GM21528 (cell line): ENCODE measurements at regions not wholly inside any gene's neighbourhood (a gene's known extent, or its start where the extent isn't known, plus 50 kb on each side); places are given as distances from the start of the nearest gene placed in this dataset.

Experiments
- ATAC-seq: cut with Tn5 transposase; IDR thresholded peaks from one replicate; pipeline ENCODE4 v1.9.1; 2021; ENCODE audit warnings: mild to moderate bottlenecking, moderate library complexity; ENCODE audit not compliant: unreplicated experiment, low FRiP score

DNA sequence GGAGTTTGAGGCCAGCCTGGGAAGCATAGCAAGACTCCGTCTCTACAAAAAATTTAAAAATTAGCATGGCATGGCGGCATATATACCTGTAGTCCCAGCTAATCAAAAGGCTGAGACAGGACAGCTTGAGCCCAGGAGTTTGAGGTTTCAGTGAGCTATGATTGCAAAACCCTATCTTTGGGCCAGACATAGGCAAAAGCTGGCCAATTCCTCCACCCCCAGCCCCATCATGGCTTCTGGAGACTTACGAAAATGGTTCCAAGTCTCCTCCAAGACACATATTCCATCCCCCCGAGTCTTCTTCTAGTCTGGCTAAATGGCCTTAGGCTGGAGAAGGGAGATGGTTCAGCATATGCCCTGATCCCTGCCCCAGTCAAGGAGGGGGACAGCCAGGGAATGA lies 172.8 kb upstream of the HAAO start:
- ATAC-seq, result no peak

DNA sequence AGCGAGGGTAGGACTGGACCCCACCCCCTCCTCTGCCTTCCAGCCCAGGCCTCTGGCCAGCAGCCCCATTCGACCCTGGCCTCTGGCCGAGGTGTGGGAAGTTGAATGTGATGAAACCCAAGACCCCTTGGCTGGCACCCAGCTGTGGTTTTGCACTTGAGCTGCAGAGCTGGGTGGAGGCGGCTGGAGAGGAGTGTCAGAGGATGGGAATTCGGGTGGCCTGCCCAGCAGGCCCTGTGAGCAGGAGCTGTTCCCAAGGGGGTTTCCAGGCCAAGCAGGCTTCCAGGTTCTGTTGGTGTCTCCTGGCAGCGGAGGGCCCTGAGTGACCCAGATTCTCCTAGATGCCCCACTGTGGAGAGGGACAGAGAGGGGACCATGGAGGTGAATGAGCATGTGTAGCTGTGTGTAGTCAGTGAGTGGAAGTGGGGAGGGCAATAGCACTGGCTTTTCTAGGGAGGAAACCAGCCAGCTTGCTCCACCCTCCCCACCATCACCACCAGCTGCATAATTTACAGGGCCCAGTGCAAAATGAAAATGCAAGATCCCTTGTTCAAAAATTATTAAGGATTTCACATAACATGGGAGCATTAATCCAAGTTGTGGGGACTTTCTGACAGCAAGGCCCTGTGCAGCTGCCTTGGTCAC lies 172.2 kb upstream of the HAAO start:
- ATAC-seq, result no peak

DNA sequence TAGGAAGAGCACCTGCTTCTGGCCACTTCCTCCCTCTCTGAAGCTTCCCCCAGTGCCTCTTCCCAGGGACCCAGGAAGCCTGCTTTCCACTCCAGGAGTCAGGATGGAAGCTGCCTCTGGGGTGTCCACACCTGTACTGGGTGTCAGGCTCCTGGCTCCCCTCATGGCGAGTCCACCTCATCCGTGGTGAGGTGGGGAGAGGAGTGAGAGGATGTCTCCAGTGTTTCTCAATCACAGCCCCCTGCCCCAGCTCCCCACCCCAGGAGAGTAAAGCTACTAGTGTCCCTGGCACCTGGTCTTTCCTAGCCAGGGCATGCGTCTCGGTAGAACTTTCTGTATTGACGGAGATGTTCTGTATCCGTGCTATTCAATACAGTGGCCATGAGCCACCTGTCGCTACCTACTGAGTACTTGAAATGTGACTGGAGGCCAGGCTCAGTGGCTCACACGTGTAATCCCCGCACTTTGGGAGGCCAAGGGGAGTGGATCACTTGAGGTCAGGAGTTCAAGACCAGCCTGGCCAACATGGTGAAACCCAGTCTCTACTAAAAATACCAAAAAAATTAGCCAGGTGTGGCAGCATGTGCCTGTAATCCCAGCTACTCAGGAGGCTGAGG lies 171.2 kb upstream of the HAAO start:
- no peak for ATAC-seq

DNA sequence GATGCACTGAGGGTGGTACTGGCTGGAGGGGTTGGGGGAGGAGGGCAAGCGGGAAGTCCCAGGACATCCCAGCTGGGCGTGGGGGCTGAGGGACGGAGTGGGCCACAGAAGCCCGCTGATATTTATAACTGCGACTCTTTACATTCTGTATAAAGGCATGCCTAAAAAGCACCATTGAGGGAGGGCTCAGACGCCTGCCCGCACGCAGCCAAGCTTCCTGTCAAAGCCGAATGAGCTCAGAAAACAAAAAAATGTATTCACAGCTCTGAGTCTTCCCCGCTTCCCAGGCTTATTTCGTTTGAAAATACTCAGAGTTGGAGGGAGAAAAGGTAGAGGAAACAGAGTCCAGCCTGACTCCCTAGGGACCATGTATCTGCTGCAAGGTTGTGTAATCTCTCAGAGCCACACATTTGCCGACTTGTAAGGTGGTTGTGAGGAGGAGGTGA lies 170.1 kb upstream of the HAAO start:
- no peak for ATAC-seq

DNA sequence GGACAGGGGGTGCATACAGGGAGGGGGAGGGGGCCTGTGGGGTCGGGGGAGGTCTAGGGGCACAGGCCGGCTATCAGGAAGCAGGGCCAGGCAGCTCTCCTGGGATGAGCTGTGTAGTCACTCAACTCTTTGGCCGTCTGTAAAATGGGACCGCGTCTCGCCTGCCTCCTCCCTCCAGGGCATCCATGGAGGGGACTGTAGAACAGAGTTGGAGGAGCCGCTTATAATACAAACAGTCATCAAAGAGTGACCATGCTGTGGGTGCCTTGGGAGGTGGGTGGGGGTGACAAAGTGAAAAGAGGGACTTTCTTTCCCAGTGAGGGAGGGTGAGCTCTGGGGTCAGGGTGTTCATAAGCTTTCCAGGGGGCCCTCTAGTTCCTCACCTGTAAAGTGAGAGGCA lies 169.6 kb upstream of the HAAO start:
- no peak for ATAC-seq

DNA sequence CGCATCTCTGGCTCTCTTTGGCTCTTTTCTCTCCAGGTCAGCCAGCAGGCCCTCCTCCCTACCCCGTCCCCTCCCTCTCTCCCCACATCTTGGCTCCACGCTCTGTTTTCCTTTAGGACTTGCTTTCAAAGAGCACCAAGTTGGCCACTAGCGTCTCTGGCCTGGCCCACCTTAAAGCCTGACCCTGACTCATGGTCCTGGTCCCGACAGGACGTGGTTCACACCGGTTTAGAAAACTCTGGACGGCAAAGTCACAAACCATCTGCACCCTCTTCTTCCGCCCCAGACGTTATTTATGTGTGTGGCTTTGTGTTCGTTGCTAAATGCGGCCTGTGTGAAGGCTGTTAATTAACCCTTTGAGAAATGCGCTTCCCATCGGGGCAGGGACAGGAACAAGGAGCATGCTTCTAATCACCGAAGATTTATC lies 169.0 kb upstream of the HAAO start:
- no peak for ATAC-seq

DNA sequence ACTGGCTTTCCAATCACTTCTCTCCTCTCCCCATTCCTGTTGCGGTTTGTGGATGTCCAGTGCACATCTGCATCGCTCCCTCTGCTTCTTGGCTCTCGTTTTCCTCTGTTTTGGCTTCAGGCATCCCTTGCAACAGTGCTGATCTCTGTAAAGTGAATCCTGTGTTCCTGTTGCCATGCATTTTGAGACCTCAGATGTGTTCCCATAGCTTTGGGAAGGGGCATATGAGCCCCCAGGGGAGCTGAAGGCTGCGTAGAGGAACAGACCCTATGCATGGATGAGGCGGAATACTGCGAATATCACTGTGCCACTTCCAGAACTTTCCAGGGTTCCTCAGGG lies 168.4 kb upstream of the HAAO start:
- no peak for ATAC-seq

DNA sequence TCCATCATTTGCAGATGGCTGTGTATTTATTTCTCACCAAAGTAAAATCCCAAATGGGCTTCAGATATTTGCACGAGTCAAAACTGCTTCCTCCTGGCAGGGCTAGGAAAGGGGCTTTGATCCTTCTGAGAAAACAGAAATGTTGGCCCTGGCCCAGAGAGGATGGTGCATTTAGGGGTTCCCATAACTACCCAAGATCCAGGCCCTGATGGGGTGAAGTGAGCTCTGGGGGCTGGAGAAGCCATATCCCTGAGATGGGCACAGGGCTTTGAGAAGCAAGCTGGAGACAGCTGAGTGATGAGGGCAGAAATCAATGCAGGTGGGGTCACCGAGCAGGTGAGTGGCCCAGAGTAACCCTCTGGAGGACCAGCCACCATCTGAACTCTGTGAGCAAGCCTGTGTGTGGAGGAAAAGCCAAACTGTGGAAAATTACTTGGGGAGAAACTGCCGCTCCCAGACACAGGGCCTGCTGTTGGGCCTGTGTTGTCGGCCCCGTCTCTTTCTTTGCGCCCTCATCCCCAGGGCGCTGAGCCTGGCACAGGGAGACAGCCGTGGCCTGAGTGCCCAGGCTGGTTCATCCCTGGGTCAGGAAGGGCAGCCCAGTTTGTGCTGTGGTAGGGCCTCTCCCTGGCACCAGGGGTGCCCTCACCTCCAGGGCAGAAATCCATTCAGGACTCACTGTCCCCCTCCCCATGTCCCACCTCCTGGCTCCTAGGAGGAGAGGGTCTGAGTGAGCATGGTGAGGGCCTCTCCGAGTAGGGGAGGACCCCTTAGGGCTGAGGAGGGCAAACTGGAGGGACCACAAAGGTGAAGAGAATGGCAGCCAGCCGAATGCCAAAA lies 167.8 kb upstream of the HAAO start:
- no peak for ATAC-seq

DNA sequence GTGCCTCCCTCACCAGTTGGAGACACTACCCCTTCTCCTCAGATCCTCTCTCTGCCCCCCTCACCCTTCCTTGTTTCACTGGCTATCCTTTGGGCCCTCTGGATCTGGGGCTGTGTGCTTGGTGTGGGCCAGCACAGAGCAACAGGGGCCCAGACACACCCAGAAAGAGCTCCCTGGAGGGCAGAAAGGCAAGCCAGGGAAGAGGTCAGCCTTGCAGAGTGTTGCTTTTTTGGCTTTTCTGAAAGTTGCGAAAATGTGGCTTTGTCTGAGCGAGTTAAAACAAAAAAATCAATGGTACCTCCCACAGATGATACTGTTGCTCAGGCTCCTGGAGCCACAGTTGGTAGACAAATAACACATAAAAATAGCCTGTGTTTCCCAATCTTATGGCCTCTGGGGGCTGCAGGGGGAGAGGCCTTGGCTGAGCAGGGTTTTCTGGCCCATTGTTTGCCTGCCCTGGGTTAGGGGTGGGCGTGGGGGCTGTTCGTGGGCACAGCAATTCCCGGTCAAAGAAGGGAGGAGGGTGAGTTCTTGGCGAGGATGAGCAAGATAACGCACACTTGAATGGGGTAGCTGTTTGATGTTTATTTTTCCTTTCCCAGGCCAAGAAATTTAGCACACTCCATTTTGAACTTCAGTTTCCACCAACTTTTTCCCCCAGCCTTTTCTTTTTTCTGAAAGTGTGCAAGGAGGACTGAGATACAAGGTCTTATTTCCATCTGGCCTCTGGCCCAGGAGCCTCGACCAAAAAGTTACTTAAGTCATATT lies 167.0 kb upstream of the HAAO start:
- no peak for ATAC-seq

DNA sequence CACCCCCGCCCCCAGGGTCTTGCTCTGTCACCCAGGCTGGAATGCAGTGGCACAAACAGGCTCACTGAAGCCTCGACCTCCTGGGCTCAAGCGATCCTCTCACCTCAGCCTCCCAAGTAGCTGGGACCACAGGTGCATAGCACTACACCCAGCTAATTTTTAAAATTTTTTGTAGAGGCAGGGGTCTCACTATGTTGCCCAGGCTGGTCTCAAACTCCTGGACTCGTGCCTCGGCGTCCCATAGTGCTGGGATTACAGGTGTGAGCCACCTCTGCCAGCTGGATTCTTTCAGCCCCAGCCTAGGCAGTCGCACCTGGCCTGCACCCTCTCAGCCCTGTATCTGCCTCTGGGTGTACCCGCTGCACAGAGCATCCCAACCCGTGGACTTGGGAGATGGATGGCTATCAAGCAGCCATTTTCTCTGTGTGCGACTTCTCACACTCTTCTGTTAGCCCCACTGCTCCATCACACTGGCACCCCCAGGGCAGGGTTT lies 166.4 kb upstream of the HAAO start:
- ATAC-seq, result no peak

DNA sequence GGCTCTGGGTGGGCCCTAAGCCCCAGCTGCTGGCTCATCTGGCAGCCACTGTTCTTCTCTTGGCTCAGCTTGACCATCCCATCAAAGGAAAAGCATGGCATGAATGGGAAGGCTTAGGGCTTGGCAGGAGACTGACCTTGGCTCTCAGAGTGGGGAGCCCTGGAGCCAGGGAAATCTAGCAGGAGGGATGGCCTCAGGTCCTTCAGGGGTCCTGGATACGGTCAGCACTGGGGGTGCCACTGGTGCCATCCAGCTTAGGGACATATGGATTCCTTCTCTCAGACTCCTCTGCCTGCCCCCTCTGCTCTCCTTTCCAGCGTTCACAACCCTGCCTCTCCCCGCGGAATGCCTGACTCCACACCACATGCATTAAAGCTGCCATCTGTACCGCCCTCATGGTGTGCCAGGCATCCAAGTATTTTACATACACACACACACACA lies 165.5 kb upstream of the HAAO start:
- no peak for ATAC-seq

DNA sequence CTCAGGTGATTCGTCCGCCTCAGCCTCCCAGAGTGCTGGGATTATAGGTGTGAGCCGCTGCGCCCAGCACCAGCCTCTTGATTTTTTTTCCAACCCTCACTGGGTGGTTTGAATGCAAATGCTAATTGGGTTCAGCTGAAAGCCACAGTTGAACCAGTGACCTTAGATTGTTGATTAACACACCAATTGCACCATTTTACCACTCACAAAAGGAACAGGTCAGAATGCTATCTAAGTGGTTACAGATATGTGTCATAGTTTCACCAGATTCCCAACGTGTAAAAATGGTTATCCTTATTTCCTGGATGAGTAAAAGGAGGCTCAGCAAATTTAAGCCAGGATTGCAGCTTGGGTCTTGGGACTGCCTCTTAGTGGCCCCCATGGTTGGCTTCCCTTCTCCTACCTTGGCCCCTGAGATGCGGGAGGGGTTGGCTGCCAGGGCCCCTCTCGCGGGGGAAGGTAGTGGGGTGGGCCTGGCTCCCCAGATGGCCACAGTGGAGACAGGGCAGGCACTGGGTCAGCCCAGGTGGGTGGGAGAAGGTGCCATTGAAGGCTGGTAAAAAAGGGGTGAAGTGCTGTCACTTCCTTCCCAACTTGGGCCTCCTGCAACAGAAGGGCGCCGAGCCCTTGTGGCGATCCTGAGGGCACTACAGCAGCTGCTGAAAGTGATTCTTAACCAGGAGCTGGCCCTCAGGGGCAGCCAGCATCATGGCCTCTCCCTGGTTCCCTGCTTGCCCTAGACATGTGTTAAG lies 164.9 kb upstream of the HAAO start:
- no peak for ATAC-seq

DNA sequence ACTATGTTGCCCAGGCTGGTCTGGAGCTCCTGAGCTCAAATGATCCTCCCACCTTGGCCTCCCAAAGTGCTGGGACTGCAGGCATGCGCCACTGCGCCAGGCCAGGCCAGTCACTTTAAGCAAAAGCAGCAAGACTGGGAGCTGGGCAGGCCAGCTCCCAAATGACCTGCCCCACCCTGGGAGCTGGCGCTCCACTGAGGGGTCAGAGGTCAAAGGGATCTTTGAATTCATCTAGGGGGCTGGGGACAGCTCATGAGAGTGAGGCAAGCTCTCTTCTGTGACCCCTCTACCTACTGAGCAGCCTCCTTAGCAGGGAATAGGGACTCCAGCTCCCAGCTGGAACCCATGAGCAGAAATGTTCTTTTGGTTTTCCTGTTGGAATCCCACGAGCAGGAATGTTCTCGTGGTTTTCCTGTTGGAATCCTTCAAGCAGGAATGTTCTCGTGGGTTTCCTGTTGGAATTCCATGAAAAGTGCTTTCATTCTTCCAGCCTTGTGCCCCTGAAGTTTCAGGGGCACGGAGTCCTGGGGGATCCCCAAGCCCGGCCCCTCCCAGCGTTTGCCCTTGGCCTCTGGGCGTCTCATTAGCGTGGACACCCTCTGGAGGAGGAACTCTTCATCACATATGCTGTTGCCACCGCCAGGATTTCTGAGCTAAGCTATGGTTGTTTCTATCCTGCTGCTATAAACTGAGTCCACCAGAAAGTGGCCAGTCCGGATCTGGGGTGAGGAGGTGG lies 162.0 kb upstream of the HAAO start:
- ATAC-seq, result no peak

DNA sequence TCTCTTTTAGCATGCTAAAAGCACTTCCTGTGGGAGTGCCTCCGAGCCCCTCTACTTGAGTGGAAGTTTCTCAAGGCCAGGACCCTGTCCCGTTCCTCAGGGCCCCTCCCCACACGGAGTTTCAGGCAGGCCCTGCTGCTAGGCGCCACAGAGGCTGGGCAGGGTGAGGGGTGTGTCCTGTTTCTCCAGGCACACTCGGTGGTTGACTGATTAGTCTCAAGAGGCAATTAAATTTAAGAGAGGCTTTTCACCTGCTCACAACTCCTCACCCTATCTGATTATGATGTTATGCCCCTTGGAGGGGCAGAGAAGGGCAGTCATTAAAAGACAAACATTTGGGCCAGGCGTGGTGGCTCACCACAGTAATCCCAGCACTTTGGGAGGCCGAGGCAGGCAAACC lies 160.8 kb upstream of the HAAO start:
- no peak for ATAC-seq

DNA sequence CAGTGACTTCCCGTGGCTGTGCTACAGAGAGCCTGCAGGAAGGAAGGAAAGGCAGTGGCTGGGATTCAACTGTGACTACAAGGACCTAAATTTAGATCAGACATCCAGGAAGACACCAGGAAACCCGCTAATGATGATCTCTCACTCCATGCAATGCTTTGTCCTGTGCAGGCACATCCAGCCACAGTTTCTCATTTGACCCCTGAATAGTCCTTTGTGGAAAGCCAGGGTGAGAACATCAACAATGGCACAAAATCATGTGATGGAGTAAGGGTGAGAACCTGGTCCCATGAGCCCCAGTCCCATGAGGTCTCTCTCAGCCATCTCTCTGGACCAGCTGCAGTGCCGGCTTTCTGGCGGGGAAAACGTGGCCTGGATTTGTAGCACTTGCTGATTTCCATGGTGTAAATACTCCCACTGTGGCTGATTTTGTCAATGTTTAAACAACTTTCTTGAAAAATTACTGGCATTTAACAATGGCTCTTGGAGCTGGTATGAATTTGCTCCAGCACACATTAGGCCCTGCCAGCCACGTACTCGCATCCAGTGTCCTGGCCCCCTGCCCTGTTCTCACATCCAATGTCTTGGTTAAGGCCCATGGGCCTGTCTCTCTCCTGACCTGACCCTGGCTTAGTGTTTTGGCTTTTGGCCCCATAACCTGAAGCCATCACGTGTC lies 159.0 kb upstream of the HAAO start:
- ATAC-seq, result no peak

DNA sequence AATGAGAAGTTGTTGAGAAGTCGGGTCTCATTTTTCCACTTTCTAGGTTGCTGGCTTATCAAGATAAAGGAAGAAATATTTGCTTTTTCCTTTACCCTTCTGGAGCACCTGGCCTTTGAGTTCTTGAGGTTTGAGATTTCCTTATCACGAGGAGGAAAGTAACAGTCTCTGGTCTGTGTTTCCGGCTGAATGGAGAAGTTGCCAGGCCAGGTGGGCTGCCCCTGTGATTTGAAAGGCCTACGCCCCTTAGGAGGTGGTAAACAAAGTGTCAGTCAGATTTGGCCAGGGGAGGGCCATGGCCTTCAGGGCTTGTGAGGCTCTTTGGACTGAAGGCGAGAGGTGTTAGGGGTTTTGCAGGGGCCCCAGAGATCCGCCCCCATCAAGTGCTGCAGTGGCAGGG lies 156.7 kb upstream of the HAAO start:
- no peak for ATAC-seq

DNA sequence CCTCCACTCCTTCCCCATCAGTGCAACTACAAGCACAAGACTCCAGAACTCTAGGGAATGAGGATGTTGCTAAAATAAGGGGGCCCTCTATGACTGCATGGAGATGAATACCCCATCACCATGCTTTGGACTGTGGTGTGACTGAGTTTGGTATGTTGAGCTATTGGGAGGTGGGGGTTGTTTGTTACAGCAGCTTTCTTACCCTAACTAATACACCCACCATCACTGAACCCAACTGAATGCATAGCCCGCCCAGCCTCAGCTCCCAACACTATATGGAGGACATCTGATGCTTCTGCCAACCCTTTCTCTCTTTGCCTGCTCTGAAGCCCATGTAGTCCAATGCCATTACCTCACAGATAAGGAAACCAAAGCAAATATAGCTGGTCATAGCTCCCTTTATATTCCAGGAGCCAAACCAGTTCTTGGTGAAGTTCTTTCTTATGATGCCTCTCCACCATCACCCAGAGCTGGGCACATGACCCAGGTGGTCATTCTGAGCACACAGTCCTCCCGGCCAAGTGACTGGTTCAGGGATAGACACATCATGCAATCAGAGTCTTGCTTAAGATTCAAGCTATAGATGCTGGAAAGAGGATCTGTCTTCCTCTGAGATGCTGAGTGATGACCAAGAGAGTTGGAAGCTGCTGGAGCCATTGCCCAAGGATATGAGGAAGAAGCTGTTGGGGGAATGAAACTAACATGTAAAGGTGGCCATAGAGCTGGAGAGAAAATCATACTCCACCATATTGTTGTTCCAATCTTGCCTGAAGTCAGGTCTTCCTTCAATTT lies 155.6 kb upstream of the HAAO start:
- ATAC-seq, result no peak

DNA sequence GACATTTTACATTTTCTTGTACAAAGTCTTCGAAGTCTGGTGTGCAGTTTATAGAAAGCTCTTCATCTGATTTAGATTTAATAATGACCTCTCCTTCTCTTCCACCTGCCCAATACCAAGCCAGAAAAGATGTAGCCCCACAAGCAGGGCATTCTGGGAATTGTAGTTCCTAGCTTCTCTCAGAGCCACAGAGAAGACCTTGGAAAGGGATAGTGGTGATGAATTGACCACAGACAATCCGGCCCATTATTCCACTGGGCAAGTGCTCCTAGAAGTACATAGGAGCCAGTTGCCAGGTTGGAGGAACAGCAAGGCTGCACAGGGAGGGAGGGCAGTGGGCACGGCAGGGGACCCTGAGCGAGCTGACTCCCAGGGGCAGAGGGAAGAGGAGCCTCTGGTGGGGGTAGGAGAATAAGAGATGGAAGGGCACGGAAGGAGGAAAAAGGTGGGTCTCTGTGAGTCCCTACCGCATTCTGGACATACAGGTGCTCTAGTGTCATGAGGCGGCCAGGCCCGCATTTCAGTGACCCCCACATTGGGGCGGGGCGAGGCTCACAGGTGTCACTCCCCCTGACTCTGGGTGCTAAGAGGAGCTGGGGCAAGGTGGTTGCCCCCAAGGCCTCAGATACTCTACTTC lies 152.5 kb upstream of the HAAO start:
- no peak for ATAC-seq
